ENCODE measurements at regions not wholly inside any gene's neighbourhood (a gene's known extent, or its start where the extent isn't known, plus 50 kb on each side); places are given as distances from the start of the nearest gene placed in this dataset.
"Not testable (repeated sequence)": the region's sequence is repeated elsewhere in the genome, so short reads cannot be mapped to it uniquely, and the experiment has no call there.

- H3K4me3 Mint-ChIP-seq, result no peak overlapping the region
- no peaks in the 10 kb centered on the region for H3K9me3 Mint-ChIP-seq
- H3K27me3 Mint-ChIP-seq (ENCODE audit: low read depth), result no peaks in the 10 kb centered on the region
- no peaks in the 10 kb centered on the region for H3K4me1 Mint-ChIP-seq (ENCODE audit: low read depth)
- no peaks in the 10 kb centered on the region for H3K36me3 Mint-ChIP-seq (ENCODE audit: low read depth)
- DNase-seq (ENCODE audit: low spot score), result no peak
- no peak overlapping the region for H3K27ac Mint-ChIP-seq
Measured at GRCh38 chr9:71286146-71286545, 164.7 kb upstream of the TRPM3 start.

- Mint-ChIP-seq H3K27ac (no peak overlapping the region), H3K4me3 (no peak overlapping the region), H3K27me3 (ENCODE audit: low read depth) (no peaks in the 10 kb centered on the region), H3K4me1 (ENCODE audit: low read depth) (no peaks in the 10 kb centered on the region), H3K36me3 (ENCODE audit: low read depth) (no peaks in the 10 kb centered on the region), H3K9me3 (no peaks in the 10 kb centered on the region)
- DNase-seq (ENCODE audit: low spot score), result no peak
Measured at GRCh38 chr9:71285191-71285656, 163.8 kb upstream of the TRPM3 start.

- not testable (repeated sequence) for H3K4me1 Mint-ChIP-seq (ENCODE audit: low read depth); H3K36me3 Mint-ChIP-seq (ENCODE audit: low read depth); H3K27ac Mint-ChIP-seq; H3K9me3 Mint-ChIP-seq; DNase-seq (ENCODE audit: low spot score); H3K4me3 Mint-ChIP-seq; H3K27me3 Mint-ChIP-seq (ENCODE audit: low read depth)
Measured at GRCh38 chr9:71282116-71282515, 160.7 kb upstream of the TRPM3 start.

GRCh38 chr9:71279151-71279739 lies 157.8 kb upstream of the TRPM3 start:
- H3K27ac Mint-ChIP-seq, result no peak overlapping the region
- H3K36me3 Mint-ChIP-seq (ENCODE audit: low read depth), result no peaks in the 10 kb centered on the region
- no peak overlapping the region for H3K4me3 Mint-ChIP-seq

GRCh38 chr9:71273613-71274012 lies 152.2 kb upstream of the TRPM3 start:
- DNase-seq (ENCODE audit: low spot score), result no peak
- Mint-ChIP-seq H3K27me3 (ENCODE audit: low read depth) (no peaks in the 10 kb centered on the region), H3K4me3 (no peak overlapping the region), H3K4me1 (ENCODE audit: low read depth) (no peaks in the 10 kb centered on the region), H3K36me3 (ENCODE audit: low read depth) (no peaks in the 10 kb centered on the region), H3K9me3 (no peaks in the 10 kb centered on the region), H3K27ac (no peak overlapping the region)

More at GRCh38 chr9:71279151-71279739, 157.8 kb upstream of the TRPM3 start:
- DNase-seq (ENCODE audit: low spot score), result no peak
- no peaks in the 10 kb centered on the region for H3K9me3 Mint-ChIP-seq
- no peaks in the 10 kb centered on the region for H3K4me1 Mint-ChIP-seq (ENCODE audit: low read depth)
- H3K27me3 Mint-ChIP-seq (ENCODE audit: low read depth), result no peaks in the 10 kb centered on the region

GRCh38 chr9:71271602-71272001 lies 150.2 kb upstream of the TRPM3 start:
- H3K27ac Mint-ChIP-seq, result no peak overlapping the region
- no peaks in the 10 kb centered on the region for H3K27me3 Mint-ChIP-seq (ENCODE audit: low read depth)
- no peaks in the 10 kb centered on the region for H3K9me3 Mint-ChIP-seq
- DNase-seq (ENCODE audit: low spot score), result no peak
- H3K36me3 Mint-ChIP-seq (ENCODE audit: low read depth), result no peaks in the 10 kb centered on the region
- no peaks in the 10 kb centered on the region for H3K4me1 Mint-ChIP-seq (ENCODE audit: low read depth)
- no peak overlapping the region for H3K4me3 Mint-ChIP-seq

- Mint-ChIP-seq H3K4me1 (ENCODE audit: low read depth) (no peaks in the 10 kb centered on the region), H3K27me3 (ENCODE audit: low read depth) (no peaks in the 10 kb centered on the region), H3K36me3 (ENCODE audit: low read depth) (no peaks in the 10 kb centered on the region), H3K4me3 (no peak overlapping the region), H3K9me3 (no peaks in the 10 kb centered on the region), H3K27ac (no peak overlapping the region)
- DNase-seq (ENCODE audit: low spot score), result no peak
Measured at GRCh38 chr9:71270554-71270953, 149.1 kb upstream of the TRPM3 start.

- no peaks in the 10 kb centered on the region for H3K4me1 Mint-ChIP-seq (ENCODE audit: low read depth)
- DNase-seq (ENCODE audit: low spot score), result no peak
- H3K9me3 Mint-ChIP-seq, result no peaks in the 10 kb centered on the region
- H3K27ac Mint-ChIP-seq, result no peak overlapping the region
- no peak overlapping the region for H3K4me3 Mint-ChIP-seq
- H3K36me3 Mint-ChIP-seq (ENCODE audit: low read depth), result no peaks in the 10 kb centered on the region
- no peaks in the 10 kb centered on the region for H3K27me3 Mint-ChIP-seq (ENCODE audit: low read depth)
Measured at GRCh38 chr9:71269859-71270258, 148.4 kb upstream of the TRPM3 start.

GRCh38 chr9:71268871-71269635 lies 147.6 kb upstream of the TRPM3 start:
- DNase-seq (ENCODE audit: low spot score), result no peak
- H3K4me3 Mint-ChIP-seq, result no peak overlapping the region
- no peaks in the 10 kb centered on the region for H3K9me3 Mint-ChIP-seq
- H3K4me1 Mint-ChIP-seq (ENCODE audit: low read depth), result no peaks in the 10 kb centered on the region
- no peaks in the 10 kb centered on the region for H3K36me3 Mint-ChIP-seq (ENCODE audit: low read depth)
- no peaks in the 10 kb centered on the region for H3K27me3 Mint-ChIP-seq (ENCODE audit: low read depth)
- no peak overlapping the region for H3K27ac Mint-ChIP-seq

- H3K36me3 Mint-ChIP-seq (ENCODE audit: low read depth), result no peaks in the 10 kb centered on the region
- no peaks in the 10 kb centered on the region for H3K9me3 Mint-ChIP-seq
- H3K4me3 Mint-ChIP-seq, result no peak overlapping the region
- H3K4me1 Mint-ChIP-seq (ENCODE audit: low read depth), result no peaks in the 10 kb centered on the region
- H3K27me3 Mint-ChIP-seq (ENCODE audit: low read depth), result no peaks in the 10 kb centered on the region
- DNase-seq (ENCODE audit: low spot score), result no peak
- no peak overlapping the region for H3K27ac Mint-ChIP-seq
Measured at GRCh38 chr9:71263451-71263850, 142.0 kb upstream of the TRPM3 start.

GRCh38 chr9:71260419-71260818 lies 139.0 kb upstream of the TRPM3 start:
- not testable (repeated sequence) for H3K4me3 Mint-ChIP-seq, H3K27ac Mint-ChIP-seq

GRCh38 chr9:71254592-71255277 lies 133.3 kb upstream of the TRPM3 start:
- H3K27ac Mint-ChIP-seq, result no peak overlapping the region
- no peaks in the 10 kb centered on the region for H3K27me3 Mint-ChIP-seq (ENCODE audit: low read depth)
- H3K4me1 Mint-ChIP-seq (ENCODE audit: low read depth), result no peaks in the 10 kb centered on the region
- H3K36me3 Mint-ChIP-seq (ENCODE audit: low read depth), result no peaks in the 10 kb centered on the region
- H3K9me3 Mint-ChIP-seq, result no peaks in the 10 kb centered on the region
- no peak overlapping the region for H3K4me3 Mint-ChIP-seq
- no peak for DNase-seq (ENCODE audit: low spot score)

More at GRCh38 chr9:71260419-71260818, 139.0 kb upstream of the TRPM3 start:
- not testable (repeated sequence) for H3K36me3 Mint-ChIP-seq (ENCODE audit: low read depth); H3K4me1 Mint-ChIP-seq (ENCODE audit: low read depth); H3K9me3 Mint-ChIP-seq; DNase-seq (ENCODE audit: low spot score); H3K27me3 Mint-ChIP-seq (ENCODE audit: low read depth)

GRCh38 chr9:71253011-71253410 lies 131.6 kb upstream of the TRPM3 start:
- Mint-ChIP-seq H3K9me3 (no peaks in the 10 kb centered on the region), H3K27ac (no peak overlapping the region), H3K4me3 (no peak overlapping the region), H3K36me3 (ENCODE audit: low read depth) (no peaks in the 10 kb centered on the region), H3K27me3 (ENCODE audit: low read depth) (no peaks in the 10 kb centered on the region), H3K4me1 (ENCODE audit: low read depth) (no peaks in the 10 kb centered on the region)
- no peak for DNase-seq (ENCODE audit: low spot score)

GRCh38 chr9:71250581-71250980 lies 129.2 kb upstream of the TRPM3 start:
- Mint-ChIP-seq H3K27ac (no peak overlapping the region), H3K36me3 (ENCODE audit: low read depth) (no peaks in the 10 kb centered on the region), H3K27me3 (ENCODE audit: low read depth) (no peaks in the 10 kb centered on the region), H3K4me1 (ENCODE audit: low read depth) (no peaks in the 10 kb centered on the region), H3K9me3 (no peaks in the 10 kb centered on the region), H3K4me3 (no peak overlapping the region)
- no peak for DNase-seq (ENCODE audit: low spot score)

All from T-helper 2 cell treated with Interferon-gamma antibody and Interleukin-4, amounts not matched to agents 5 μg/mL and 100 μg/mL, for 36 hours (primary cell).